HG03175 (cell line): ENCODE measurements at regions not wholly inside any gene's neighbourhood (a gene's known extent, or its start where the extent isn't known, plus 50 kb on each side); places are given as distances from the start of the nearest gene placed in this dataset.
A peak's percentile ranks its signal among the peaks of the same experiment; 100 is the strongest.
"Not testable (repeated sequence)": the region's sequence is repeated elsewhere in the genome, so short reads cannot be mapped to it uniquely, and the experiment has no call there.

Experiments
- ATAC-seq: cut with Tn5 transposase; IDR thresholded peaks from one replicate; pipeline ENCODE4 v1.9.1; 2021; ENCODE audit warnings: mild to moderate bottlenecking, moderate library complexity; ENCODE audit not compliant: unreplicated experiment

- ATAC-seq: no peak
These were observed 57.3 kb upstream of the ADGRA3 start for GRCh38 chr4:22573198-22573597.

- ATAC-seq: no peak
These were observed 57.8 kb upstream of the ADGRA3 start for GRCh38 chr4:22573641-22574040.

GRCh38 chr4:22574424-22574823, 58.6 kb upstream of the ADGRA3 start:
- no peak for ATAC-seq

- no peak for ATAC-seq
These were observed 59.0 kb upstream of the ADGRA3 start for GRCh38 chr4:22574880-22575279.

- ATAC-seq: no peak
These were observed 71.4 kb upstream of the ADGRA3 start for GRCh38 chr4:22587253-22587652.

- no peak for ATAC-seq
These were observed 78.1 kb upstream of the ADGRA3 start for GRCh38 chr4:22593933-22594332.

GRCh38 chr4:22595684-22596083, 79.8 kb upstream of the ADGRA3 start:
- no peak for ATAC-seq

GRCh38 chr4:22596409-22596808, 80.5 kb upstream of the ADGRA3 start:
- ATAC-seq: no peak

- ATAC-seq: no peak
These were observed 81.6 kb upstream of the ADGRA3 start for GRCh38 chr4:22597471-22597870.

GRCh38 chr4:22598113-22599047, 82.5 kb upstream of the ADGRA3 start:
- ATAC-seq: not testable (repeated sequence)

GRCh38 chr4:22599228-22599928, 83.5 kb upstream of the ADGRA3 start:
- ATAC-seq: not testable (repeated sequence)

GRCh38 chr4:22599929-22600432, 84.1 kb upstream of the ADGRA3 start:
- not testable (repeated sequence) for ATAC-seq

- ATAC-seq: not testable (repeated sequence)
These were observed 85.8 kb upstream of the ADGRA3 start for GRCh38 chr4:22601638-22602037.

GRCh38 chr4:22607382-22607781, 85.4 kb upstream of the GBA3 start:
- peak; percentile 43 for ATAC-seq

- ATAC-seq: not testable (repeated sequence)
These were observed 82.7 kb upstream of the GBA3 start for GRCh38 chr4:22609951-22610525.

GRCh38 chr4:22614114-22614513, 78.6 kb upstream of the GBA3 start:
- ATAC-seq: no peak

GRCh38 chr4:22616516-22616915, 76.2 kb upstream of the GBA3 start:
- no peak for ATAC-seq

- not testable (repeated sequence) for ATAC-seq
These were observed 72.6 kb upstream of the GBA3 start for GRCh38 chr4:22620144-22620543.

- ATAC-seq: not testable (repeated sequence)
These were observed 70.8 kb upstream of the GBA3 start for GRCh38 chr4:22621970-22622369.

- not testable (repeated sequence) for ATAC-seq
These were observed 68.7 kb upstream of the GBA3 start for GRCh38 chr4:22624002-22624401.

- ATAC-seq: no peak
These were observed 67.4 kb upstream of the GBA3 start for GRCh38 chr4:22625311-22625710.
